ENCODE measurements at regions not wholly inside any gene's neighbourhood (a gene's known extent, or its start where the extent isn't known, plus 50 kb on each side); places are given as distances from the start of the nearest gene placed in this dataset.

DNA sequence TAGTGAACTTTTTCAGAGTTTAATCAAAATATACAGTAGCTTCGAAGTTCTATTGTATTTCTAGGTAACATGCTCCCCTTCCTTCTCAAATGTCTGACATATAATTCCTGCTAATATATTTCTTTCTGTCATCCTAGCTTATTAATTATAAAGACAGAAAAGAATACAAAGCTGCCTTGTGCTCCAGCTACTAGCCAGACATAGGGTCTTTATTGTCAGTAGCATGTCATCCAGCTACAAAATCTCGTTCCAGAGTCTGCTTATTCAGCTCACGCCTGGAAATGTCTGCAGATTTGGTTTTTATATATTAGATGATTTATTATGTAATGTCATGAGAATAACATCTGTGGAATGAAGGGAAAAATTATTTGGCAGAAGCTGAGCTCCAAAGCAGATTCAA, 1102.8 kb downstream of the BRINP3 start (continued):
- TF ChIP-seq, protein P1, sequence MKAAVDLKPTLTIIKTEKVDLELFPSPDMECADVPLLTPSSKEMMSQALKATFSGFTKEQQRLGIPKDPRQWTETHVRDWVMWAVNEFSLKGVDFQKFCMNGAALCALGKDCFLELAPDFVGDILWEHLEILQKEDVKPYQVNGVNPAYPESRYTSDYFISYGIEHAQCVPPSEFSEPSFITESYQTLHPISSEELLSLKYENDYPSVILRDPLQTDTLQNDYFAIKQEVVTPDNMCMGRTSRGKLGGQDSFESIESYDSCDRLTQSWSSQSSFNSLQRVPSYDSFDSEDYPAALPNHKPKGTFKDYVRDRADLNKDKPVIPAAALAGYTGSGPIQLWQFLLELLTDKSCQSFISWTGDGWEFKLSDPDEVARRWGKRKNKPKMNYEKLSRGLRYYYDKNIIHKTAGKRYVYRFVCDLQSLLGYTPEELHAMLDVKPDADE (IDR thresholded peaks at IDR 0.05) = no peak
- TF ChIP-seq ZNF114 (CRISPR knock-in tag; IDR thresholded peaks at IDR 0.05) = no peak
- no peak for TF ChIP-seq CREB1 (CRISPR knock-in tag; IDR thresholded peaks at IDR 0.05; ENCODE audit: low read depth)
- TF ChIP-seq, protein P2, sequence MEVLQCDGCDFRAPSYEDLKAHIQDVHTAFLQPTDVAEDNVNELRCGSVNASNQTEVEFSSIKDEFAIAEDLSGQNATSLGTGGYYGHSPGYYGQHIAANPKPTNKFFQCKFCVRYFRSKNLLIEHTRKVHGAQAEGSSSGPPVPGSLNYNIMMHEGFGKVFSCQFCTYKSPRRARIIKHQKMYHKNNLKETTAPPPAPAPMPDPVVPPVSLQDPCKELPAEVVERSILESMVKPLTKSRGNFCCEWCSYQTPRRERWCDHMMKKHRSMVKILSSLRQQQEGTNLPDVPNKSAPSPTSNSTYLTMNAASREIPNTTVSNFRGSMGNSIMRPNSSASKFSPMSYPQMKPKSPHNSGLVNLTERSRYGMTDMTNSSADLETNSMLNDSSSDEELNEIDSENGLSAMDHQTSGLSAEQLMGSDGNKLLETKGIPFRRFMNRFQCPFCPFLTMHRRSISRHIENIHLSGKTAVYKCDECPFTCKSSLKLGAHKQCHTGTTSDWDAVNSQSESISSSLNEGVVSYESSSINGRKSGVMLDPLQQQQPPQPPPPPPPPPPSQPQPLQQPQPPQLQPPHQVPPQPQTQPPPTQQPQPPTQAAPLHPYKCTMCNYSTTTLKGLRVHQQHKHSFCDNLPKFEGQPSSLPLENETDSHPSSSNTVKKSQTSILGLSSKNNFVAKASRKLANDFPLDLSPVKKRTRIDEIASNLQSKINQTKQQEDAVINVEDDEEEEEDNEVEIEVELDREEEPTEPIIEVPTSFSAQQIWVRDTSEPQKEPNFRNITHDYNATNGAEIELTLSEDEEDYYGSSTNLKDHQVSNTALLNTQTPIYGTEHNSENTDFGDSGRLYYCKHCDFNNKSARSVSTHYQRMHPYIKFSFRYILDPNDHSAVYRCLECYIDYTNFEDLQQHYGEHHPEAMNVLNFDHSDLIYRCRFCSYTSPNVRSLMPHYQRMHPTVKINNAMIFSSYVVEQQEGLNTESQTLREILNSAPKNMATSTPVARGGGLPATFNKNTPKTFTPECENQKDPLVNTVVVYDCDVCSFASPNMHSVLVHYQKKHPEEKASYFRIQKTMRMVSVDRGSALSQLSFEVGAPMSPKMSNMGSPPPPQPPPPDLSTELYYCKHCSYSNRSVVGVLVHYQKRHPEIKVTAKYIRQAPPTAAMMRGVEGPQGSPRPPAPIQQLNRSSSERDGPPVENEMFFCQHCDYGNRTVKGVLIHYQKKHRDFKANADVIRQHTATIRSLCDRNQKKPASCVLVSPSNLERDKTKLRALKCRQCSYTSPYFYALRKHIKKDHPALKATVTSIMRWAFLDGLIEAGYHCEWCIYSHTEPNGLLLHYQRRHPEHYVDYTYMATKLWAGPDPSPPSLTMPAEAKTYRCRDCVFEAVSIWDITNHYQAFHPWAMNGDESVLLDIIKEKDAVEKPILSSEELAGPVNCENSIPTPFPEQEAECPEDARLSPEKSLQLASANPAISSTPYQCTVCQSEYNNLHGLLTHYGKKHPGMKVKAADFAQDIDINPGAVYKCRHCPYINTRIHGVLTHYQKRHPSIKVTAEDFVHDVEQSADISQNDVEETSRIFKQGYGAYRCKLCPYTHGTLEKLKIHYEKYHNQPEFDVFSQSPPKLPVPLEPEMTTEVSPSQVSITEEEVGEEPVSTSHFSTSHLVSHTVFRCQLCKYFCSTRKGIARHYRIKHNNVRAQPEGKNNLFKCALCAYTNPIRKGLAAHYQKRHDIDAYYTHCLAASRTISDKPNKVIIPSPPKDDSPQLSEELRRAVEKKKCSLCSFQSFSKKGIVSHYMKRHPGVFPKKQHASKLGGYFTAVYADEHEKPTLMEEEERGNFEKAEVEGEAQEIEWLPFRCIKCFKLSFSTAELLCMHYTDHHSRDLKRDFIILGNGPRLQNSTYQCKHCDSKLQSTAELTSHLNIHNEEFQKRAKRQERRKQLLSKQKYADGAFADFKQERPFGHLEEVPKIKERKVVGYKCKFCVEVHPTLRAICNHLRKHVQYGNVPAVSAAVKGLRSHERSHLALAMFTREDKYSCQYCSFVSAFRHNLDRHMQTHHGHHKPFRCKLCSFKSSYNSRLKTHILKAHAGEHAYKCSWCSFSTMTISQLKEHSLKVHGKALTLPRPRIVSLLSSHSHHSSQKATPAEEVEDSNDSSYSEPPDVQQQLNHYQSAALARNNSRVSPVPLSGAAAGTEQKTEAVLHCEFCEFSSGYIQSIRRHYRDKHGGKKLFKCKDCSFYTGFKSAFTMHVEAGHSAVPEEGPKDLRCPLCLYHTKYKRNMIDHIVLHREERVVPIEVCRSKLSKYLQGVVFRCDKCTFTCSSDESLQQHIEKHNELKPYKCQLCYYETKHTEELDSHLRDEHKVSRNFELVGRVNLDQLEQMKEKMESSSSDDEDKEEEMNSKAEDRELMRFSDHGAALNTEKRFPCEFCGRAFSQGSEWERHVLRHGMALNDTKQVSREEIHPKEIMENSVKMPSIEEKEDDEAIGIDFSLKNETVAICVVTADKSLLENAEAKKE (CRISPR knock-in tag; IDR thresholded peaks at IDR 0.05) = no peak
- no peak for TF ChIP-seq EZH2phosphoT487 (IDR thresholded peaks at IDR 0.05; ENCODE audit: unreplicated experiment)
- TF ChIP-seq JUNB (IDR thresholded peaks at IDR 0.05; ENCODE audit: unreplicated experiment) = no peak
- no peak for TF ChIP-seq STAT1 (IDR thresholded peaks at IDR 0.05; ENCODE audit: unreplicated experiment)

DNA sequence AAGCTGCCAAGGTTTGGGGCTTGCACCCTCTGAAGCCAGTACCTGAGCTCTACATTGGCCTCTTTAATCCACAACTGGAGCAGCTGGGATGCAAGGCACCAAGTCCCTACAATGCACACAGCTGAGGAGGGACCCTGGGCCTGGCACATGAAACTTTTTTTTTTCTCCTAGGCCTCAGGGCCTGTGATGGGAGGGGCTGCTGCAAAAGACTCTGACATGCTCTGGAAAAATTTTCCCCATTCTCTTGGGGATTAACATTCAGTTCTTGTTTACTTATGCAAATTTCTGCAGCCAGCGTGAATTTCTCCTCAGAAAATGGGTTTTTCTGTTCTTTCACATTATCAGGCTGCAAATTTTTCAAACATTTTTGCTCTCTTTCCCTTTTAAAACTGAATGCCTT, 1072.2 kb downstream of the BRINP3 start:
- H3K27me3 ChIP-seq (ENCODE audit: insufficient read depth) = no peaks in the 10 kb centered on the region
- Mint-ChIP-seq H3K4me3 (no peak overlapping the region), H3K36me3 (ENCODE audit: low read depth) (peaks cover 28% of the 10 kb centered on the region), H3K27ac (no peak overlapping the region), H3K4me1 (peaks cover 11% of the 10 kb centered on the region), H3K9me3 (peaks cover 28% of the 10 kb centered on the region), H3K27me3 (ENCODE audit: insufficient read depth, low read depth, poor library complexity) (peaks cover 2% of the 10 kb centered on the region)
- ATAC-seq (no peak; the same call in 2 of the 3 replicates), DNase-seq (ENCODE audit: low spot score) (peak; percentile 36)
- peaks cover 8% of the 10 kb centered on the region; the same call in 1 of the 2 replicates for H3K36me3 ChIP-seq (ENCODE audit: insufficient read depth)
- 0 out of 2 replicates have a peak overlapping the region, but pooled peaks have one; percentile 70 for H2AFZ ChIP-seq
- H3K4me3 ChIP-seq = no peak overlapping the region
- H4K20me1 ChIP-seq (replicated peaks; ENCODE audit: insufficient read depth) = no peaks in the 10 kb centered on the region
- H3F3A ChIP-seq (replicated peaks; ENCODE audit: low read depth) = no peaks in the 10 kb centered on the region
- H3K4me2 ChIP-seq = peak overlapping the region; percentile 27; the same call in 1 of the 2 replicates
- H3K4me1 ChIP-seq (ENCODE audit: insufficient read depth) = peaks cover 8% of the 10 kb centered on the region
- H3K27ac ChIP-seq (ENCODE audit: low read depth) = 0 out of 2 replicates have a peak overlapping the region, but pooled peaks have one; percentile 56
- H3K9me2 ChIP-seq (ENCODE audit: insufficient read depth) = no peaks in the 10 kb centered on the region
- no peaks in the 10 kb centered on the region for H3K79me2 ChIP-seq (replicated peaks; ENCODE audit: insufficient read depth)
- no peak for TF ChIP-seq EZH2phosphoT487 (IDR thresholded peaks at IDR 0.05; ENCODE audit: unreplicated experiment)
- TF ChIP-seq STAT1 (IDR thresholded peaks at IDR 0.05; ENCODE audit: unreplicated experiment) = no peak
- TF ChIP-seq ZNF331 (CRISPR knock-in tag; IDR thresholded peaks at IDR 0.05; ENCODE audit: low read depth) = no peak
- no peak for TF ChIP-seq ZNF114 (CRISPR knock-in tag; IDR thresholded peaks at IDR 0.05)
- TF ChIP-seq JUNB (IDR thresholded peaks at IDR 0.05; ENCODE audit: unreplicated experiment) = no peak
- TF ChIP-seq, protein P3, sequence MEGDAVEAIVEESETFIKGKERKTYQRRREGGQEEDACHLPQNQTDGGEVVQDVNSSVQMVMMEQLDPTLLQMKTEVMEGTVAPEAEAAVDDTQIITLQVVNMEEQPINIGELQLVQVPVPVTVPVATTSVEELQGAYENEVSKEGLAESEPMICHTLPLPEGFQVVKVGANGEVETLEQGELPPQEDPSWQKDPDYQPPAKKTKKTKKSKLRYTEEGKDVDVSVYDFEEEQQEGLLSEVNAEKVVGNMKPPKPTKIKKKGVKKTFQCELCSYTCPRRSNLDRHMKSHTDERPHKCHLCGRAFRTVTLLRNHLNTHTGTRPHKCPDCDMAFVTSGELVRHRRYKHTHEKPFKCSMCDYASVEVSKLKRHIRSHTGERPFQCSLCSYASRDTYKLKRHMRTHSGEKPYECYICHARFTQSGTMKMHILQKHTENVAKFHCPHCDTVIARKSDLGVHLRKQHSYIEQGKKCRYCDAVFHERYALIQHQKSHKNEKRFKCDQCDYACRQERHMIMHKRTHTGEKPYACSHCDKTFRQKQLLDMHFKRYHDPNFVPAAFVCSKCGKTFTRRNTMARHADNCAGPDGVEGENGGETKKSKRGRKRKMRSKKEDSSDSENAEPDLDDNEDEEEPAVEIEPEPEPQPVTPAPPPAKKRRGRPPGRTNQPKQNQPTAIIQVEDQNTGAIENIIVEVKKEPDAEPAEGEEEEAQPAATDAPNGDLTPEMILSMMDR (conservative IDR thresholded peaks at IDR 0.05; ENCODE audit: low read depth in 2 of 2) = no peak

All from GM23338 (cell line).